ENCODE measurements at regions not wholly inside any gene's neighbourhood (a gene's known extent, or its start where the extent isn't known, plus 50 kb on each side); places are given as distances from the start of the nearest gene placed in this dataset.

- DNase-seq: no peak
- no peaks in the 10 kb centered on the region for H3K9me2 ChIP-seq (replicated peaks; ENCODE audit: insufficient read depth, low read length)
- H2AFZ ChIP-seq (ENCODE audit: low read length): no peak overlapping the region
- H3K36me3 ChIP-seq (ENCODE audit: insufficient read depth, low read length): no peaks in the 10 kb centered on the region
- no peaks in the 10 kb centered on the region for H4K20me1 ChIP-seq (ENCODE audit: insufficient read depth, low read depth, low read length)
- no peak overlapping the region for H3K4me3 ChIP-seq (ENCODE audit: low read length)
- H3K79me2 ChIP-seq (ENCODE audit: low read length): no peaks in the 10 kb centered on the region
- no peak overlapping the region for H3K4me2 ChIP-seq (ENCODE audit: low read depth, low read length, poor library complexity, severe bottlenecking)
- H3K27me3 ChIP-seq (ENCODE audit: low read length): 0 out of 2 replicates have a peak, but pooled peaks cover 3% of the 10 kb centered on the region
- no peak overlapping the region for H3K9ac ChIP-seq (ENCODE audit: low read length)
- no peak overlapping the region for H3K27ac ChIP-seq (ENCODE audit: low read length)
- no peaks in the 10 kb centered on the region for H3K9me3 ChIP-seq (ENCODE audit: low read length)
- H3K4me1 ChIP-seq (ENCODE audit: low read length): no peaks in the 10 kb centered on the region
Measured at GRCh38 chr14:94864387-94865195, 94.7 kb upstream of the GSC start.

GRCh38 chr14:94863366-94863765, 93.5 kb upstream of the GSC start:
- no peak overlapping the region for H3K9ac ChIP-seq (ENCODE audit: low read length)
- no peak overlapping the region for H2AFZ ChIP-seq (ENCODE audit: low read length)
- no peaks in the 10 kb centered on the region for H3K9me3 ChIP-seq (ENCODE audit: low read length)

GRCh38 chr14:94857950-94858349, 88.0 kb upstream of the GSC start:
- no peak overlapping the region for H3K4me2 ChIP-seq (ENCODE audit: low read depth, low read length, poor library complexity, severe bottlenecking)
- no peak for DNase-seq
- H3K9ac ChIP-seq (ENCODE audit: low read length): no peak overlapping the region
- no peaks in the 10 kb centered on the region for H4K20me1 ChIP-seq (ENCODE audit: insufficient read depth, low read depth, low read length)
- no peak overlapping the region for H3K4me3 ChIP-seq (ENCODE audit: low read length)
- H3K36me3 ChIP-seq (ENCODE audit: insufficient read depth, low read length): no peaks in the 10 kb centered on the region
- peaks cover 10% of the 10 kb centered on the region; the same call in 1 of the 2 replicates for H3K9me3 ChIP-seq (ENCODE audit: low read length)
- no peak overlapping the region for H3K27ac ChIP-seq (ENCODE audit: low read length)
- no peaks in the 10 kb centered on the region for H3K79me2 ChIP-seq (ENCODE audit: low read length)
- no peak overlapping the region for H2AFZ ChIP-seq (ENCODE audit: low read length)
- H3K27me3 ChIP-seq (ENCODE audit: low read length): no peaks in the 10 kb centered on the region
- no peaks in the 10 kb centered on the region for H3K9me2 ChIP-seq (replicated peaks; ENCODE audit: insufficient read depth, low read length)
- H3K4me1 ChIP-seq (ENCODE audit: low read length): no peaks in the 10 kb centered on the region

More at GRCh38 chr14:94863366-94863765, 93.5 kb upstream of the GSC start:
- DNase-seq: no peak
- Histone ChIP-seq H3K79me2 (ENCODE audit: low read length) (no peaks in the 10 kb centered on the region), H3K27me3 (ENCODE audit: low read length) (0 out of 2 replicates have a peak, but pooled peaks cover 3% of the 10 kb centered on the region), H3K9me2 (replicated peaks; ENCODE audit: insufficient read depth, low read length) (no peaks in the 10 kb centered on the region), H3K4me2 (ENCODE audit: low read depth, low read length, poor library complexity, severe bottlenecking) (no peak overlapping the region), H3K27ac (ENCODE audit: low read length) (no peak overlapping the region), H3K4me3 (ENCODE audit: low read length) (no peak overlapping the region), H3K4me1 (ENCODE audit: low read length) (no peaks in the 10 kb centered on the region), H3K36me3 (ENCODE audit: insufficient read depth, low read length) (no peaks in the 10 kb centered on the region), H4K20me1 (ENCODE audit: insufficient read depth, low read depth, low read length) (no peaks in the 10 kb centered on the region)

GRCh38 chr14:94853920-94854319, 84.0 kb upstream of the GSC start:
- Histone ChIP-seq H3K27ac (ENCODE audit: low read length) (no peak overlapping the region), H3K36me3 (ENCODE audit: insufficient read depth, low read length) (no peaks in the 10 kb centered on the region), H3K79me2 (ENCODE audit: low read length) (no peaks in the 10 kb centered on the region), H3K4me1 (ENCODE audit: low read length) (no peaks in the 10 kb centered on the region), H3K9ac (ENCODE audit: low read length) (no peak overlapping the region), H2AFZ (ENCODE audit: low read length) (no peak overlapping the region), H3K9me2 (replicated peaks; ENCODE audit: insufficient read depth, low read length) (no peaks in the 10 kb centered on the region), H3K27me3 (ENCODE audit: low read length) (no peaks in the 10 kb centered on the region), H3K9me3 (ENCODE audit: low read length) (peaks cover 10% of the 10 kb centered on the region; the same call in 1 of the 2 replicates), H3K4me3 (ENCODE audit: low read length) (no peak overlapping the region), H4K20me1 (ENCODE audit: insufficient read depth, low read depth, low read length) (no peaks in the 10 kb centered on the region), H3K4me2 (ENCODE audit: low read depth, low read length, poor library complexity, severe bottlenecking) (no peak overlapping the region)
- no peak for DNase-seq

- H3K4me3 ChIP-seq (ENCODE audit: low read length): no peak overlapping the region
- H3K27ac ChIP-seq (ENCODE audit: low read length): no peak overlapping the region
- no peak for DNase-seq
- no peak overlapping the region for H3K4me2 ChIP-seq (ENCODE audit: low read depth, low read length, poor library complexity, severe bottlenecking)
- peaks cover 10% of the 10 kb centered on the region; the same call in 1 of the 2 replicates for H3K9me3 ChIP-seq (ENCODE audit: low read length)
- H3K9me2 ChIP-seq (replicated peaks; ENCODE audit: insufficient read depth, low read length): no peaks in the 10 kb centered on the region
- H3K79me2 ChIP-seq (ENCODE audit: low read length): no peaks in the 10 kb centered on the region
- no peak overlapping the region for H3K9ac ChIP-seq (ENCODE audit: low read length)
- H3K36me3 ChIP-seq (ENCODE audit: insufficient read depth, low read length): no peaks in the 10 kb centered on the region
- H3K4me1 ChIP-seq (ENCODE audit: low read length): no peaks in the 10 kb centered on the region
- no peak overlapping the region for H2AFZ ChIP-seq (ENCODE audit: low read length)
- H3K27me3 ChIP-seq (ENCODE audit: low read length): no peaks in the 10 kb centered on the region
- no peaks in the 10 kb centered on the region for H4K20me1 ChIP-seq (ENCODE audit: insufficient read depth, low read depth, low read length)
Measured at GRCh38 chr14:94850309-94851211, 80.6 kb upstream of the GSC start.

- no peaks in the 10 kb centered on the region for H3K79me2 ChIP-seq (ENCODE audit: low read length)
- no peaks in the 10 kb centered on the region for H3K9me2 ChIP-seq (replicated peaks; ENCODE audit: insufficient read depth, low read length)
- H3K9me3 ChIP-seq (ENCODE audit: low read length): no peaks in the 10 kb centered on the region
- peaks cover 5% of the 10 kb centered on the region; the same call in 1 of the 2 replicates for H3K4me1 ChIP-seq (ENCODE audit: low read length)
- no peak overlapping the region for H2AFZ ChIP-seq (ENCODE audit: low read length)
- no peak overlapping the region for H3K4me2 ChIP-seq (ENCODE audit: low read depth, low read length, poor library complexity, severe bottlenecking)
- DNase-seq: no peak
- no peak overlapping the region for H3K4me3 ChIP-seq (ENCODE audit: low read length)
- H4K20me1 ChIP-seq (ENCODE audit: insufficient read depth, low read depth, low read length): no peaks in the 10 kb centered on the region
- H3K27ac ChIP-seq (ENCODE audit: low read length): no peak overlapping the region
- no peak overlapping the region for H3K9ac ChIP-seq (ENCODE audit: low read length)
- H3K27me3 ChIP-seq (ENCODE audit: low read length): no peaks in the 10 kb centered on the region; the same call in 1 of the 2 replicates
- no peaks in the 10 kb centered on the region for H3K36me3 ChIP-seq (ENCODE audit: insufficient read depth, low read length)
Measured at GRCh38 chr14:94844593-94845152, 74.8 kb upstream of the GSC start.

GRCh38 chr14:94840467-94840866, 70.6 kb upstream of the GSC start:
- no peak overlapping the region for H3K9ac ChIP-seq (ENCODE audit: low read length)
- H3K9me2 ChIP-seq (replicated peaks; ENCODE audit: insufficient read depth, low read length): no peaks in the 10 kb centered on the region
- no peaks in the 10 kb centered on the region; the same call in 1 of the 2 replicates for H3K27me3 ChIP-seq (ENCODE audit: low read length)
- no peak for DNase-seq
- peaks cover 6% of the 10 kb centered on the region; the same call in 1 of the 2 replicates for H3K4me1 ChIP-seq (ENCODE audit: low read length)
- H2AFZ ChIP-seq (ENCODE audit: low read length): no peak overlapping the region
- no peaks in the 10 kb centered on the region for H4K20me1 ChIP-seq (ENCODE audit: insufficient read depth, low read depth, low read length)
- no peaks in the 10 kb centered on the region for H3K9me3 ChIP-seq (ENCODE audit: low read length)
- H3K79me2 ChIP-seq (ENCODE audit: low read length): no peaks in the 10 kb centered on the region
- no peak overlapping the region for H3K4me3 ChIP-seq (ENCODE audit: low read length)
- no peaks in the 10 kb centered on the region for H3K36me3 ChIP-seq (ENCODE audit: insufficient read depth, low read length)
- no peak overlapping the region for H3K4me2 ChIP-seq (ENCODE audit: low read depth, low read length, poor library complexity, severe bottlenecking)
- H3K27ac ChIP-seq (ENCODE audit: low read length): no peak overlapping the region

GRCh38 chr14:94839348-94839747, 69.4 kb upstream of the GSC start:
- H2AFZ ChIP-seq (ENCODE audit: low read length): no peak overlapping the region
- no peak for DNase-seq

More at GRCh38 chr14:94839348-94839747, 69.4 kb upstream of the GSC start:
- Histone ChIP-seq H3K27ac (ENCODE audit: low read length) (no peak overlapping the region), H3K36me3 (ENCODE audit: insufficient read depth, low read length) (no peaks in the 10 kb centered on the region), H3K9me2 (replicated peaks; ENCODE audit: insufficient read depth, low read length) (no peaks in the 10 kb centered on the region), H3K9ac (ENCODE audit: low read length) (no peak overlapping the region), H3K4me2 (ENCODE audit: low read depth, low read length, poor library complexity, severe bottlenecking) (no peak overlapping the region), H3K9me3 (ENCODE audit: low read length) (no peaks in the 10 kb centered on the region), H3K4me3 (ENCODE audit: low read length) (no peak overlapping the region), H3K79me2 (ENCODE audit: low read length) (no peaks in the 10 kb centered on the region), H4K20me1 (ENCODE audit: insufficient read depth, low read depth, low read length) (no peaks in the 10 kb centered on the region), H3K27me3 (ENCODE audit: low read length) (no peaks in the 10 kb centered on the region; the same call in 1 of the 2 replicates), H3K4me1 (ENCODE audit: low read length) (peaks cover 6% of the 10 kb centered on the region; the same call in 1 of the 2 replicates)

Measured in Karpas-422 (cell line).